Hematopoietic multipotent progenitor cell treated with erythropoietin and hydrocortisone succinate and interleukin-3 and kit ligand, for 8 days (in vitro differentiated cells): ENCODE measurements at regions not wholly inside any gene's neighbourhood (a gene's known extent, or its start where the extent isn't known, plus 50 kb on each side); places are given as distances from the start of the nearest gene placed in this dataset.
A peak's percentile ranks its signal among the peaks of the same experiment; 100 is the strongest.
"Not testable (repeated sequence)": the region's sequence is repeated elsewhere in the genome, so short reads cannot be mapped to it uniquely, and the experiment has no call there.

Source experiments
- DNase-seq: peaks from one replicate; pipeline ENCODE4 v3.0.0-alpha.2; 2015

GRCh38 chr7:19530852-19531251 lies 178.0 kb downstream of the POLR1F start:
- DNase-seq, result no peak

- no peak for DNase-seq
Measured at GRCh38 chr7:19530261-19530660, 178.6 kb downstream of the POLR1F start.

- no peak for DNase-seq
Measured at GRCh38 chr7:19526639-19527038, 182.2 kb downstream of the POLR1F start.

DNA sequence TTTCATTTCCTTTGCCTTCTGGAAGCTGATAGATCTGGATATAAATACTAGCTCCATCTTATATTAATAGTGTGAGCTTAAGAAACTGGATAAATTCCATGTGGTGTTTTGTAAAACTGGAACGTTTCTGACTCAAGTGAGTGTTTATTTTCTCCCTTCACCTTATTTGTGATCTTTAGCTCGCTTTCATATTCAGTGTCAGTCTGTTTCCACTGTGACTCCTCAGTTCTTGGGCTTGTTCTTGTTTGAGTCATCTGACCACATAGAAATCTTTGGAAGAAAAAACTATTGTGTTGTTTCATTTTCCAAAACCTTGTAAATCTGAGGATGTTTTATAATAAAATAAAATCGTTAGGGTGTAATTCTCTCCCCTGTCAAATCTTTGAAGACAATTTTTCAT lies 186.4 kb downstream of the POLR1F start:
- no peak for DNase-seq

DNA sequence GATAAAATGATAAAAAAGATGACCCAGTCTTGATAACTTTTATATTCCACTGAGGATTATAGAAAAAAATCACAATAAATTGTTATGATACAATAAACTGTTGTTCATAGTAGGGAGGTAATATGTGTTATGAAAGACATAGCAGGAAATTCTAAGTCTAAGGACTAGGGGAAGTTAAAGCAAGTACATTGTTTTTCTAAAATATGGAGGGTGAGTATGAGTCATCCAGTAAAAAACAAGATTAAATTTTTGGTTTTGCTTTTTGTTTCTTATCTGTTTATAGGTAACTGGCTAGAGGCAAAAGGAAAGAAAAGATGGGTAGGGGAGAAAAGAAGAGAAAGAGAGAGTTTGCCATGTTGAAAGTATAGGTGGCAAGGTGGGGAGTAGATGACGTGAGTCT lies 188.4 kb downstream of the POLR1F start:
- DNase-seq, result no peak

DNA sequence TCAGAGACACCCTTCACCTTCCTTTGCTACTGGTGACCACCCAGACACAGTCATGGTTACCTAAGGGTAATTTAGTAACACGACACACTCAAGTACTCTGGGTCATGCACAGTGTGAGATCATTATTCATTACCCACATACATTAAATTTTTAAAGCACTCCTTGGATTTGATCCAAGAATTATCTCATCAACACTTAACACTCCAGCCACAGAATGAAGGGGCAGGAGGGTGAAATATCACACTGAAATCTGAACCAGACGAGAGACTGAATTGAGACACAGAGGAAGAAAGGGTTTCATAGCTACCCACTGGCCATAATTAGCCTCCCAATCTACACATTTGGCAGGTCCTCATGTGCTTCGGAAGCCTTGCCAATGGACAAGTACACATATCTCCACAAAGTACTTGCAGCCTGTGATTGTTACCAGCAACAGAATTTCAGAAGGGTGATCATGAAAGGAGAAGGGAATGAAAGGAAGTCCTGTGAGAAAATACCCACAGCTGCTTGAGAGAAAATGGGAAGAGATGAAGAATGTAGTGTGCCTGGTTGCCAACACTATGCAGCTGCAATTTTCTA lies 189.3 kb downstream of the POLR1F start:
- no peak for DNase-seq

- DNase-seq, result not testable (repeated sequence)
Measured at GRCh38 chr7:19517546-19517945, 191.3 kb downstream of the POLR1F start.

DNA sequence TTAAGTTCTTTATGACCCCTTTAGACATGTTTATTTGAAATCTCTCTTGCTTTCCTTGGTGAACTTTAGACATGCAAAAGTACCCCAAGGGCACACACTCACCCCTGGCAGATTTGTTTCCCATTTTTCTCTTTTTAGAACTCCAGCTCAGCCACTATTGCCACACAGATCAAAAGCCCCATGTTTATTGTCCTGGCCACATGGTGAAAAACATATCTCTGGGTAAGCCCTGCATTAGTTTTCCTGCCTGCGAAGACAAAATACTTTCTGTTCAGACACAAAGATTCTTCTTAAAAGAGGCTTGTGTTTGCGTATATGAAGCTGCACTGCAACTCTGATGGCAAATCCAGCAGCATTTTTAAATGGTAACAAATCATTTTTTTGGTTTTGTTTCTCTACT lies 200.0 kb downstream of the POLR1F start:
- no peak for DNase-seq

DNA sequence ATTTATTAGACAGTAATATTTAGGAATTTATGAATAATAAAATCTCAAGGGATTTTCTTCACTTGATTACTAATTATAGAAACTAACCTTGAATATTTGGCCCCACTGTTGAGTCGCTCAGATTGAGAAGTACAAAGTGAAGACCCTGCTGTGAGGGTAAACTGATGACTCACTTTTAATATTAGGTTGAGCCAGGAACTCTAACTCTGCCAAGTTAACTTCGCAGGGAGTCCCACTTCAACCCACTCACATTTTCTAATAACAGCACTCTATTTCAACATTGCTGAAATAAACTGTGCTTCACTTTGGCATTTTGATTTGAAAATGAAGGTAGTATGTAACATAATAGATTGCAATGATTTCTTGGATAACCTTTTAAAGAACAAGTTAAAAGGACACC lies 200.7 kb downstream of the POLR1F start:
- no peak for DNase-seq

- DNase-seq, result peak; percentile 17
Measured at GRCh38 chr7:19491821-19492452, 216.9 kb downstream of the POLR1F start.

DNA sequence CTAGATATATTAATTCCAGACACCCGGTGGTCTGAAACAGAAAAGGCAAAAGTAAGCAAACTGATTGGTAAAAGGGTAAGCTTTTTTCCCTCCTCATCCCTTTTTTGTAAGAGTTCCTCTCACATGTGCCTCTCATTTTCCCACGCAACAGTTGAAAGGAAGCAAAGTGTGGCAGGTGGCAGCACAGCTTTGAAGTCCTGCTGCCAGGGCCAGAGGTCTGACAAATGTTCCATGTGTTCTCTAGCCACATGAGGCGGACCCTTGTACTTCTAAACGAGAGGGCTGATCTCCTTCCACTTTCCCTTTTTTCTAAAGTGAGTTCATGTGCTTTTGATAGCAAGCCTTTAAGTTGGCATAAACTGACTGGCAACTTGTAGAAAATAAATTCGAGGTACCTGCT lies 217.5 kb downstream of the POLR1F start:
- no peak for DNase-seq

DNA sequence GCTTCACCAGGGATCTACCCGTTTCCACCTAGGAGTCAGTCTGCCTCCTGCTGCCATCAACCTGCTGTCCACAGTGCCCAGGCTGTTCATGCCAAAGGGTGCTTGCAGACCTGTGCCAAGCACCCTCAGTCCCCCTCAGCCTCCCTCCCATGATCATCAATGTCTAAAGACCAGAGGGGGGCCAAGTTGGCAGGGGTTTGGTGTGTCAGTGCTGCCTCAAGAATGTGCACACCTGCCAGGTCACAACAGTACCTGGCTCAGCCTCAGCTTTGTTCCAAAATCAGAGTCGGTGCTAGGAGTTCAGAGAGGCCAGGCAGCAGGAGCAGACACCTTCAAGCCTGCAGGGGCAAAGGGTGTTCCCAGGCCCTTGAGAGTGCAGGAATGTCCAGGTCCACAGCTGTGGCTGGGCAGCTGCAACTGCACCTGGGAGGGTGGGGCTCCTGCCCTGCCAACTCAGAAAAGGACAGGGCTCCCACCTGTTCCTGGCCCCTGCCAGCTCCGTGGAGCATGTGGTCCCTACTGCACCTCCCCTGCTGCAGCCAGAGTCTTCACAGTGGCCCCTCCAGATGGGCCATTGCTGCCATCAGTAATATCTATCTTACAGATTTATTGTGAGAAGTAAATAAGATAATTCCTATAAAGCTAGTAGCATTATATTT lies 219.5 kb downstream of the POLR1F start:
- no peak for DNase-seq

DNA sequence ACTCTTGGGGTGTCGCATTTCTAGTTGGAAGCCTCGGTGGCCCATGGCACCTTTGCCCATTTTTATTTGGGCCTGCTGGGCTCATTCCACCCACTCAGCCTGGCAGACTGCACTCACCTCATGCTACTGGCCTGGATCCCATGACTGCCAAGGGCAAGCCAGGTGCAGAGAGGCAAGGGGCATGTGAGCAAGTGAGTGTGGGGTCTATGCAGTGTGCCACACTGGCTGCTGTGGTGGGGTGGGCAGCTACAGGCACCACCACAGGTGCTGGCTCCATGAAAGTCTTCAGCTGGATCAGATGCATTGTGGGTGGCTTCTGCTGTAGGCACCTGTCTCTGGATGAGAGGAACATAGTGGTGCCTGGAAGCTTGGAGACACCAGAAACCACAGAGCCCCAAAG lies 220.8 kb downstream of the POLR1F start:
- DNase-seq, result no peak

GRCh38 chr7:19482628-19483027 lies 226.2 kb downstream of the POLR1F start:
- no peak for DNase-seq

DNA sequence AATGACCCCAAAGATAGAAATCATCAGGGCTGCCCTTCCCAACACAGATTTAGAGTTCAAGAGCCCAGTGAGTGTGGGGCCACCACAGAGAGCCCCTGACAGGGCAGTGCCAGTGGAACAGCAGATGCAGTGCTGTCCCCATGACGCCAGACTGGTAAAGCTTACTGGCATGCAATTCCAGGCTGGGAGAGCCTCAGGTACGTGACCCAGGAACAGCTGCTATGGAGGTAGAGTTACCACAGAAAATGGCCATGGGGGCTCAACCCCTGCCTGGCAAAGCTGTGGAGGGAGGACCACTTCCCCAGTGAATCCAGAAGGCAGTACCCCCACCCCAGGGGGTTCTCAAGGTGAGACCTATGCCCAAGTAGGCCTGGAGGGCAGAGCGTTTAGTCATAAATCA lies 228.5 kb downstream of the POLR1F start:
- no peak for DNase-seq

- DNase-seq, result no peak
Measured at GRCh38 chr7:19470031-19470430, 238.8 kb downstream of the POLR1F start.

DNA sequence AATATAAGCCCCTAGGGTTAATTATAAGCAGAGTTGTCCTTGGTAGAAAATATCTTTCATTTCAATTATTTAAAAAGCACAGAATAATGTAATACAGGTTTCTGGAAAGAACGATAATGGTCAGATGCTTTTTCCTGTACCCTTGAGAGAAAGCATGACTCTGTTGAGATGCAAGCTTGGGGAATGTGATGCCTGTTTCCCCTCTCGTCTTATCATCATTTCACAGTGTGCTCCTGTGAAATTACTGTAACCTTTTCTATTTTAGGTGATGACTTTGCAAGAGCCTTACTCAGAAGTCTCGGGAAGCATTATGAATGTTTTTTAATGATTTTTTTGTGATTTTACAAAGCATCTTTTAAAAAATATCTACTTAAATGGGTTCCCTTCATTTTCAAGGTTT lies 243.0 kb downstream of the POLR1F start:
- peak; percentile 2 for DNase-seq

DNA sequence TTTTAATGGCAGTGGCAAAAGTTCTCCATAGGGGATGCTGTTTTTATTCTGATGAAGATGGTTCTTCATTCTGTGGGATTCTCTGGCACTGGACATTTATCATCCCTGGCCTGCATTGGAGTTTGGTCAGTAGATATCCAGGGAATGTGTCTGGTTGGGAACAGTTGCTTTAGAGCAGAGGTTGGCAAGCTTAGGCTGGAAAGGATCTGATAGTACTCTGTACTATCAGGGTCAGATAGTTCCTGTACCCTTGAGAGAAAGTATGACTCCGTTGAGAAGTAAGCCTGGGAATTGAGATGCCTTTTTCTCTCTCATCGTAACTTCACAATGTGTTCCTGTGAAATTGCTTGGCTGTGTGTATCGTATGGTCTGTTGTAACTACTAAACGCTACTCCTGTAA lies 244.1 kb downstream of the POLR1F start:
- DNase-seq, result no peak

GRCh38 chr7:19464241-19464640 lies 244.6 kb downstream of the POLR1F start:
- DNase-seq, result no peak

DNA sequence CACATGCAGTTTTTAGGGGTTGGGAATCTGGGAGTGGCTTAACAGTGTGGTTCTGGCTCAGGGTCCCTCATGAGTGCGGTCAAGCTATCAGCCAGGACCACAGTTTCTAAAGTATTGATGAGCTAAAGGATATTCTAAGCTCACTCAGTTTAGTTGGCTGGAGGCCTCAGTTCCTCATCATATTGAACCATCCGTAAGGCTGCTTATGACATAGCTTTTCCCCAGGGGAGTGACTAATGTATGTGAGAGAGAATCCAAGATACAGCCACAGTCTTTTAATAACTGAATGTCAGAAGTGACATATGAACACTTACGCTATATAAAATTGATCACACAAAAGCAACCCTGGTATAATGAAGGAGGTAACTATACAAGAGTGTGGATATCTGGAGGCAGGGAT lies 245.3 kb downstream of the POLR1F start:
- DNase-seq, result no peak

GRCh38 chr7:19455623-19456022 lies 253.2 kb downstream of the POLR1F start:
- DNase-seq, result no peak

- no peak for DNase-seq
Measured at GRCh38 chr7:19448091-19448490, 260.7 kb downstream of the POLR1F start.

GRCh38 chr7:19442016-19442785 lies 266.6 kb downstream of the POLR1F start:
- DNase-seq, result peak; percentile 32

DNA sequence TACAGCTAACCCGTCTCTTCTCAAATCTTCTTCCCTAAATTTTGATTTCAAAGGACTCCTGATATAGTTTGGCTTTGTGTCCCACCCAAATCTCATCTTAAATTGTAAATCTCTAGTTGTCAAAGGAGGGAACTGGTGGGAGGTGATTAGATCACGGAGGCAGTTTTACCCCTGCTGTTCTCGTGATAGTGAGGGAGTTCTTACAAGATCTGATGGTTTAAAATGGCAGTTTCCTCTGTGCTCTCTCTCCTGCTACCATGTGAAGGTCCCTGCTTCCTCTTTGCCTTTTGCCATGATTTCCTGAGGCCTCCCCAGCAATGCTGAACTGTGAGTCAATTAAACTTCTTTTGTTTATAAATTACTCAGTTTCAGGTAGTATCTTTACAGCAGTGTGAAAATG lies 269.3 kb downstream of the POLR1F start:
- DNase-seq, result no peak
